Astrocyte of the spinal cord (primary cell): ENCODE measurements at regions not wholly inside any gene's neighbourhood (a gene's known extent, or its start where the extent isn't known, plus 50 kb on each side); places are given as distances from the start of the nearest gene placed in this dataset.

Experiments
- DNase-seq: peaks from one replicate; pipeline ENCODE4 v3.0.0; 2011; ENCODE audit warnings: low read depth, low spot score
- H3K4me3 ChIP-seq: 2 replicates; pipeline ENCODE4 v1.5.1; 2011; ENCODE audit warnings: low read depth, mild to moderate bottlenecking, low read length, moderate library complexity
- CTCF ChIP-seq: IDR thresholded peaks from 2 replicates; pipeline ENCODE4 v1.5.1; 2012; ENCODE audit warnings: low read depth, mild to moderate bottlenecking, low read length, inconsistent platforms
- in situ Hi-C: cut with HindIII; loops from 2 replicates; pipeline ENCODE4 v1.10.0; 2017; ENCODE audit warnings: low sequenced_read_pairs

- H3K4me3 ChIP-seq: no peak overlapping the region
- no peak for DNase-seq
- no peak for TF ChIP-seq CTCF
- in situ Hi-C loops: no loop called here
These were observed 146.1 kb downstream of the TFAP2A start for GRCh38 chr6:10268611-10269310.

- no peak for TF ChIP-seq CTCF
- H3K4me3 ChIP-seq: no peak overlapping the region
- in situ Hi-C loops: no loop called here
These were observed 146.8 kb downstream of the TFAP2A start for GRCh38 chr6:10268111-10268510.

GRCh38 chr6:10266462-10266861, 148.4 kb downstream of the TFAP2A start:
- no peak for DNase-seq
- TF ChIP-seq CTCF: no peak
- H3K4me3 ChIP-seq: no peak overlapping the region
- in situ Hi-C loops: no loop called here

More at GRCh38 chr6:10268111-10268510, 146.8 kb downstream of the TFAP2A start:
- DNase-seq: no peak

GRCh38 chr6:10266061-10266460, 148.8 kb downstream of the TFAP2A start:
- in situ Hi-C loops: no loop called here
- no peak for DNase-seq
- H3K4me3 ChIP-seq: no peak overlapping the region
- no peak for TF ChIP-seq CTCF

- H3K4me3 ChIP-seq: no peak overlapping the region
- DNase-seq: no peak
- TF ChIP-seq CTCF: no peak
- in situ Hi-C loops: no loop called here
These were observed 152.4 kb downstream of the TFAP2A start for GRCh38 chr6:10262505-10262904.

GRCh38 chr6:10259671-10260070, 155.2 kb downstream of the TFAP2A start:
- no peak for DNase-seq
- no peak overlapping the region for H3K4me3 ChIP-seq
- in situ Hi-C loops: no loop called here
- TF ChIP-seq CTCF: no peak
